NCI-H1436 treated with DMSO at 0.1 percent for 48 hours (cell line): ENCODE measurements at regions not wholly inside any gene's neighbourhood (a gene's known extent, or its start where the extent isn't known, plus 50 kb on each side); places are given as distances from the start of the nearest gene placed in this dataset.
"Not testable (repeated sequence)": the region's sequence is repeated elsewhere in the genome, so short reads cannot be mapped to it uniquely, and the experiment has no call there.

Experiments
- DNase-seq: peaks from one replicate; lab custom pipeline; 2025; lab: John Stamatoyannopoulos, UW

DNA sequence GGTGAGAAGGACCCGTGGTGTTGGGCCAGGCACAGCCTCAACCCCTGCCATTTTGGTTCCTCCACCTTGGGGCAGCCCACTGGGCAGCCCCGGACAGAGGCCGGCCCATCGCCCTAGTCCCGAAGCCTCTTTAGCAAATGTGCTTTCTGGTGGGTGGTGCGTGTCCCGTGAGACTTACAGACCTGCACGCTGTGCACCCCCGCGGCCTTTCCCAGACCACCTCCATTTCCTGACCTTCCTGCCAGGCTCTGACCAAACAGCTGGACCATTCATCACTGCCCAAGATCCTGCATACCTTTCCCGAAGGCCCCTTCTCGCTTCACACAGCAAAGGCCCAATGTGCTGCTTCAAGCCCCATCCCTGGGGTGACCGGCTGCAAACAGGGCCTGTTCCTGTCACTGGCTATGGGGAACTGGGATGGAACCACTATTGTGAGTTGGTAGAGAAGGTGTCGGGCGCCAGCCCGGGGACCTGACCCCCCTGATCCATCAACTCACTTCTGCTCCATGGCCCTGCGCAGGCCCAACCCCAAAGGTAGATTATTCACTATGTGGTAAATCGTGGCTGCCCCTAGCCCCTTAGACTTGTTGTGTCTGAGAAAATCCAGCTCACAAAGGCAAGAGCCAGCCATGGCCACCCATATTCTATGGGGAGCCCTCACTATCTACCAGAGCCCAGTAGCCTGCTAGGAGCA, 341.0 kb downstream of the EIPR1 start:
- DNase-seq, result no peak

DNA sequence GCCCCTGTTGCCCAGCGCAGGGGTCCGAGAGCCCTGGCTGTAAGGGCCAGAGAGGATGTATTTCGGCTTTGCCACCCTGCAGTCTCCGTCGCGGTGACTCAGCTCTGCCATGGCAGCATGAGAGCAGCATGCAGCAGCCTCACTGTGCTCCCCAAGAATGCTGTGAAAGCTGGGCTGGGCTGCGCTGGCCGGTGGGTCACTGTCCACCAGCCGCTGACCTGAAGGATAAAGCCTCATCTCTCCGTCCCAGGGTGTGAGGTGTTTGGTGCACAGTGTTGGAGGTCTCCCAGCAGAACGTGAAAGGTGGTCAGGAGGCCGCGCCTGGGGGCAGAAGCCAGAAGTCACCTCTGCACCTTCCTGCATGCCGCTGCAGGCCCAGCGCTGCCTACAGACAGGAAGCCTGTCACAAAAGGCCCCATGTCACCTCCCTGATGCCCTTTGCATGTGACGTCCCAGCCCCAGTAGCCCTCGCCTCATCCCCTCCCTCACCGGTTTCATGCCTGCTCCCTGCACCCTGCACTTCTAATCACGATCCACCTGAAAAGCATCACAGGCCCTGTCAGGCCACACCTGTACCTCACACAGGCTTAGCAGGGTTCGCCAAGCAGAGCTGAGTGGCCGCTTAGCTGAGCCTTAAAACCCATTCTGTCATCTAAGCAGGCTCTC, 342.1 kb downstream of the EIPR1 start:
- no peak for DNase-seq

DNA sequence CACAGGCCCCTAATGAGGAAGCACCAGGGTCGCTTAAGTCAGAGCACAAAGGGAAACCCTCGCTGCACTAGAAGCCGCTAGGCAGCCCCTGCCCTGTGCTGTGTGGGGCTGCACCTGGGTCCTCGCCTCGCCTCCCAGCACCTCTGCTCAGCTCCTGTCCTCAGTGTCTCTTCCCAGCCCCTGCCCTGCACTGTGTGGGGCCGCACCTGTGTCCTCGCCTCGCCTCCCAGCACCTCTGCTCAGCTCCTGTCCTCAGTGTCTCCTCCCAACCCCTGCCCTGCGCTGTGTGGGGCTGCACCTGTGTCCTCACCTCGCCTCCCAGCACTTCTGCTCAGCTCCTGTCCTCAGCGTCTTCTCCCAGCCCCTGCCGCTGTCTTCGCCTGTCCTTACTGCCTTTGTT, 342.8 kb downstream of the EIPR1 start:
- DNase-seq, result no peak

DNA sequence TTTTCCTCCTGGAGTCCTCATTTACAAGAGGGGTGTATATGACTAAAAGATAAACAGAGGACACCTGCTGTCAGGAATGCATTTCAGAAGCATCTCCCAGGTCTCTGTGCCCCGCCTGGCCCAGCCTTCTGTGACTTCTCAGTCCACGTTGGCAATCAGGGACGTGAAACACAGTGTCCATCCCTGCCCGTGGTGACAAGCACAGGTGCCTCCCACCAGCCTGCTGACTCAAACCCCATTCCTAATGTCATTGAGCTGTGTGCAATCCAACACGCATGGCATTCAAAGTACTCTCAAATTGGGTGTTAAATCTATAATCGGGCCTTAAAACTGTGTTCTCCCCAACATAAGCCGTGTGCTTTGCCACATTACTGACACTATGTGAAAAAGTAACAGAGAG, 343.2 kb downstream of the EIPR1 start:
- no peak for DNase-seq

DNA sequence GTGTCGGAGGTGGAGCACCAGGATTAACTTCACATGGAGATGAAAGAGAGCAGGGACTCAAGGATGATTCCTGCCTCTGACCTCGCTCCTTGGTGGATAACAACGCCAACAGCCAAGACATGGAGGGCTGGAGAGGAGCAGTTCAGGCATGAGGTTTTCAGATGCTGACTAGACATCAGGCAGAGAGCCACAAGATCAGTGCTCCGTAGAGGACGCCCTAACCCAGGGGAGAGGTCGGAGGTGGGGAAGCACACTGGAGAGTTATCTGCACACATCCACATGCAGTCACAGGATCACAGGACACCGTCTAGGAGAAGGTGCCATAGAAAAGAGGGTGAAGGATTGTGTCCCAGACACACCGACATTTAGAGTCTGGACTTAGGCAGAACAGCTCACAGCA, 344.3 kb downstream of the EIPR1 start:
- DNase-seq, result no peak

DNA sequence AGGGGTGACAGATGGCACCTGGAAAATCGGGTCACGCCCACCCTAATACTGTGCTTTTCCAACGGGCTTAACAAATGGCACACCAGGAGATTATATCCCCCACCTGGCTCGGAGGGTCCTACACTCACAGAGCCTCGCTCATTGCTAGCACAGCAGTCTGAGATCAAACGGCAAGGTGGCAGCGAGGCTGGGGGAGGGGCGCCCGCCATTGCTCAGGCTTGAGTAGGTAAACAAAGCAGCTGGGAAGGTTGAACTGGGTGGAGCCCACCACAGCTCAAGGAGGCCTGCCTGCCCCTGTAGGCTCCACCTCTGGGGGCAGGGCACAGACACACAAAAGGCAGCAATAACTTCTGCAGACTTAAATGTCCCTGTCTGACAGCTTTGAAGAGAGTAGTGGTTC, 346.8 kb downstream of the EIPR1 start:
- not testable (repeated sequence) for DNase-seq

DNA sequence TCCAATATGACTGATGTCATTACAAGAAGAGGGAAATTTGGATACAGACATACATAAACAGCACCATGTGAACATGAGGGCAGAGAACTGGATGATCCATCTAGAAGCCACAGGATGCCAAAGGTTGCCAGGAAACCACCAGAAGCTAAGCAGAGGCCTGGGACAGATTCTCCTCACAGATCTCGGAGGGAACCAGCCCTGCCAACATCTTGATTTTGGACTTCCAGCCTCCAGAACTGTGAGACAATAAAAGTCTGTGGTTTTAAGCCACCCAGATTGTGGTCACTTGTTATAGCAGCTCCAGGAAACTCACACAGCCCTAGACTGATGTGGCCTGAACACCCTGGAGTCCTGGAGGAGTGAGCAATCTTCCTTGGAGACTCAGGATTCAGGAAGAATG, 351.6 kb downstream of the EIPR1 start:
- no peak for DNase-seq

DNA sequence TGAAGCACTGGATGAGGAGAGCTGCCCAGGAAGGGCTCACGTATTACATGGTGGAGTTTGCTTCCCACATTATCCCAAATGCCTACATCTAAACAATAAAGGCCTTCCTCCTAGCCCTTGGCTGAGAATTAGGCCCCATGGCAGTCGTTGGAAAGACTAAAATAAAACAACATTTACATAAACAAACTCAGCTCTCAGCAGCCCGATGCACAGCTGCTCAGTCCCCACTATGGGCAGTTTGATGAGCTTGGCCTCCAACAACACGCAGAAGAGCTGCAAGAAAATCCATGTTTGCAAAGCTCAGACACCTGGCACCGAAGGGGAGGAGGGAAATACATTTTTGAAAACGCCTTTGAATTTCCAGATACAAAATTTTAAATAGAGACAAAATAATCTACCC, 352.4 kb downstream of the EIPR1 start:
- no peak for DNase-seq

DNA sequence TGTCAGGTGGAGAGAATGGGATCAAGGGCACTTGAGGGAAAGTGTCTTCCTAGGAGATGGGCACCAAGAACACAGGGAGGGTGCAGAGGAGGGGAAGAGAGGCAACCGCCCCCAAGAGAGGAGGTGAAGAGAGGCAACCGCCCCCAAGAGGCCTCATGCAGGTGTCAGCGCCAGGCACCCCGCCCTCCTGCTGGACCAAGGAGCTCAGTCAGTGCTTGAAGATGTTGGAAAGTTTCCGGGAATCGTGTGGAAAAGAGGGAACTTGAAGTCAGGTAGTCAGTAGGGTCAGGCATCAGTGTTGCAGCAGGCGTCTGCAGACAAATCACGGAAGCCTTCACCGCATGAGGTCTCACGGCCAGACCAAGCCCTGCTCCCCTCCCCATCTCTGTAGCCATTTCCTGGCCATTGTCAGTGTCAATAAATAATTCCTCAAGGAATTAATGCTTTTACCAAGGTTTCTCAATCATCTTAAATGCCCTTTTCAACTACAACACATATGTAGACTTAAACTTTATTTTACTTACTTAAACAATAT, 353.1 kb downstream of the EIPR1 start:
- DNase-seq, result no peak

DNA sequence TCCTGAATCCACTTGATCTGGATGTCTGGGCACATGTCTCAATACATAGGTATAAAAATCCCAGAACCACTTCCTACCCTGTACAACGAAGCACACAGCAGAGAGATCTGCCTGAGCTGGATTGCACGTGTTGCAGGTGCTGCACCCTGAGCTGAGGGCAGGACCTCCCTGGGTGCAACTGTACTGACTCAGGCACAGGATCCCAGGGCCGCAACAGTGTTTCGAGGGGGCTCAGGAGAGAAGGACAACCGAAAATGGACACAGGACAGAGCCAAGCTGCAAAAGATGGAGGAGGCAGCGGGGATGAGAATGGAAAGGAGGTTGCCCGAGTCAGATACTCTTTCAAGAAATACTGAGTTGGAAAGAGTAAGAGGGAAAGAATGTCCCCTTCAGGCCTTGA, 354.1 kb downstream of the EIPR1 start:
- DNase-seq, result no peak

DNA sequence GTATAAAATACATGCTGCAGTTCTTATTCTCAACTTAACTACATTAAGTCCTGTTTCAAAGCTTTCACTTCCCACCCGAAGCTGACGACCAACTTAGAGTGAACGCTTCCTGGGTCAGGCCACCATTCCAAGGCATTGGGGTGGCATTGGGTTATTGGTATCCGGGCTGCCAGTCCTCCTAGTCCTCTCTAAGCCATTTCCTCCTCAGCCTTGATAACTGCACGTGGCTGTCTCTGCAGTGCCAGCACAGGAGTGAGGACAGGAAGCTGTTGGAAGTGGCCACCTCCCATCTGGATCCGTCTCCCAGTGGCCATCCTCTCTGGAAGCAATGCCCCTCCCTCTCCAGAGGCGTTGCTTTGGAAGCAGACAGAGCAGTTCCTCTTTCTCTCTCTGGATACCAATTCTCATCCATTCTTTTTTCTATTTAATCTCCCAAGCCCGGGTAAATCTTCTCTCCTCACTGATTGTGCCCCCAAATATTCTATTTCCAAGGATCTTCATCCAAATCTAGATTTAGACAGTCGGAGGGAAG, 354.7 kb downstream of the EIPR1 start:
- no peak for DNase-seq

DNA sequence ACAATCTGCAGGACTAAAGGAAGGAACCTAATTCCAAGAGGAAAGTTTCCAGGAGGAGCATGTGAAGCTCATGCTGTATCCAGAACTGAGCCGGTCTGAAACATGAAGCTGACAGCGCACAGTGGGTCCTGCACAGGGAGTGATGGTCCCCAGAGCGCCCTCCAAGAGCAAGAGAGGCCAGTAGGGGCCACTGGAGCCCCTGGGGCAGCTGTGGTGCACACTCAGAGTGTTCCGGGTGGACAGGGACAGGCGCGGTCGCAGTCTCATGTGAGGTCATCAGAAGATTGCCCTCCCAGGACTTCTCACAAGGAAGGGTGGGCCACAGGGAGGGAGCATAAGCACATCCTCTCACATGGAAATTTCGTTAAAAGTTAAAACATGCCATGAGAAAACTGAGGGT, 355.9 kb downstream of the EIPR1 start:
- no peak for DNase-seq

DNA sequence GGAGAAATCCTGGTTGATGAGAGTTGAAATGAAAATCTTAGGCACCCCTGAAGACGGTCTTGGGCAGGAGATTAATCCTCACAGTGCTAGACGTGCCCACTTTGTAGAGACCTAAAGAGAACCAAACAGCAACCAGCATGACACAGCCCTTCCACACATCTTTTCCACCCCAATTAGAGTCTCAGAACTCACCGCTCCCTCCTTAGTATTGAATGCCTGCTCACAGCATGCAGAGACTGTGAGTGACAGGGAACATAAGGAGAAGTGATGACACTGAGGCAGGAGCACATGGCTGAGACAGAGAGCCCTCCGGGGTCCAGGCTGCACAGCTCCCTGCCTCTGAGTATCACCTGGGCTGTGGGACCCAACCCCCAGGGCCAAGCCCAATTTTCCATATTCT, 367.6 kb downstream of the EIPR1 start:
- no peak for DNase-seq

DNA sequence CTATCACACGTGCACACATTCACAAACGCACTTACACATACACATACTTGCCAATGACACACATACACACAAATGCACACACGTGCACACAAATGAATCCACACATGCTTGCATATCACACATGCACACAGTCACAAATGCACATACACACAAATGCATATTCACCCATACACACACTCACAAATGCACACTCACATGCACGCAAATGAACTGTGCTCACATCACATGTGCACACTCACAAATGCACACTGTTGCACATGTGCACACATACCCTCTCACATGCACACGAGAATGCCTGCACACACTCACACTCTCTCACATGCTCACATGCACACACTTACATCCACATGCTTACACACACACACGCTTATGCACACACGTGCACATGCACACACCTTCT, 368.1 kb downstream of the EIPR1 start:
- DNase-seq, result no peak

DNA sequence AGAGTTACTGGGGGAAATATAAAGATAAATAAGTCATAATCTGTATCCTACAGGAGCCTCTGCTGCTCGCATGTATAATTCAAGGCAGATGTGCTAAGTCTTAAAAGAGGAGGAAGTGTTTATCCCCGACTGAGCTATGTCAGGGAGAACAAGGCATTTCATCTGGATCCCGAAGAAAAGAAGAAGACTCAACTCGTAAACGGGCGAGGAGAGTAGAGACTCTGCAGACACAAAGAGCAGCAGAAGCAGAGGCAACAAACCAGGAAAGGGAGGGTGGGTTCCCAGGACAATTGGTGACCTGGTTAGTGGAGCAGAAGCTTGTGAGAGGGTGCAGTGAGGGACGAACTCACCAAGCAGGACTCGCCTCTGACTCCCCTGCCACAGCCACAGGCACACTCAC, 368.6 kb downstream of the EIPR1 start:
- DNase-seq, result no peak

DNA sequence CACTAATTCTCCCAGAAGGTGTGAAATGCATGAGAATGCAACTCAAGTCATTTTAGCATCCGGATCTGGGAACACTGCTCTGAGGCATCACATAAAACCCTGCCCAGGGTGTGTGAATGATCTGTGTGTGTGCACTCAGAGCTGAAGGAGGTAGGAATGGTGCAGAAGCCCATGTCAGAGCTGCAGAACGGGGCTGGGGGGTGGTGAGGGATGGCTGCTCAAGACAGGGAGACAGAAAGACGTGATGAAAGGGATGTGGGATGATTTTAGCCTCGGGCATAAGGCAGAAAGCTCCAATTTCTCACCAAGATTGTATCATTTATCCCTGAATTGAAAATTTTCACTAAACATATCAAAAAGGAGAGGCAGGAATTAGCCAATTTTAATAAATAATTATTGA, 369.1 kb downstream of the EIPR1 start:
- no peak for DNase-seq

DNA sequence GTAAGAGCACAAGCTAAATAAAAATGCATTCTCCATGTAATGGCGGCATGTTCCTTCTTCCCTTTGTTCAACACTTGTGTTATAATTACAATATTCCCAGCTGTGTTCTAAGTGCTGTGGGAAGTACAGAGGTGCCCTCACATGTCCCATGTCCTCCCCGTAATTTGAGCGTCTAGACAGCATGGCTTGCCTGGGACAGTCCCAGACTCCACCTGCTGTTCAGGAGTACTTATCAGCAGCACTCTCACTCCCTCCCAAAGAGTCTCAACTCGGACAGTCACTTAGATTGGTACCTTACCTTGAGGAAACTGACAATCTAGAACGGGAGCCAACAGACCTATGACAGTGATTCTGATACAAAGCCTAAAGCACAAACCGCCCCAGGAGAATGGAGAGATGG, 370.5 kb downstream of the EIPR1 start:
- DNase-seq, result no peak

DNA sequence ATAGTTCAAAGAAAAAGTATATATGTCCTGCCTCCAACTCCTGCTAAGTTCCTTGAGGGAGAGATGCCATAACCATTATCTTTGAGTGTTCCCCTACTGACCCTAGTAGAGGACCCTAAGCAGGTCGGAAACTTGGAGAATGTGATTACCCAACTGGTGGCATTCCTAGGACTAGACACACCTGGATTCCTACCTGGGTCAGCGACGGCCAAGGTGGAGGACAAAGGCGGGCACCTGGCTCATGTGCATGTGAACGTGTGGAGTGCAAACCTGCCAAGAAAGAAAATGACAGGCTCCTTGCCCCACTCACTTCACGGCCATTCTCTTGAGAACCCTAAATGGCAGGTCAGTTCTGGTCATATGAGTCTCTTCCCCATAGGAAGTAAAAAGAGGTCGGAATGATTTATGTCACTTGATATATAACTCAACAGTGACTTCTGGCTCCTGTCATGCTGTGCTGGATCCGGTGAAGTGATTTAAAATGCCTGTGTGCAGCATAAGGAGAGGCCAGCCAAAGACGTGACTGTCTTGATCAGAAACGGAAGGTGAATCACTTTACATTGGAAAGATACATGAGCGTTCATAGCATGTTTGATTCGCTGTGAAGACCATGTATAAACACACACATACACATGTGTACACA, 371.6 kb downstream of the EIPR1 start:
- DNase-seq, result no peak

DNA sequence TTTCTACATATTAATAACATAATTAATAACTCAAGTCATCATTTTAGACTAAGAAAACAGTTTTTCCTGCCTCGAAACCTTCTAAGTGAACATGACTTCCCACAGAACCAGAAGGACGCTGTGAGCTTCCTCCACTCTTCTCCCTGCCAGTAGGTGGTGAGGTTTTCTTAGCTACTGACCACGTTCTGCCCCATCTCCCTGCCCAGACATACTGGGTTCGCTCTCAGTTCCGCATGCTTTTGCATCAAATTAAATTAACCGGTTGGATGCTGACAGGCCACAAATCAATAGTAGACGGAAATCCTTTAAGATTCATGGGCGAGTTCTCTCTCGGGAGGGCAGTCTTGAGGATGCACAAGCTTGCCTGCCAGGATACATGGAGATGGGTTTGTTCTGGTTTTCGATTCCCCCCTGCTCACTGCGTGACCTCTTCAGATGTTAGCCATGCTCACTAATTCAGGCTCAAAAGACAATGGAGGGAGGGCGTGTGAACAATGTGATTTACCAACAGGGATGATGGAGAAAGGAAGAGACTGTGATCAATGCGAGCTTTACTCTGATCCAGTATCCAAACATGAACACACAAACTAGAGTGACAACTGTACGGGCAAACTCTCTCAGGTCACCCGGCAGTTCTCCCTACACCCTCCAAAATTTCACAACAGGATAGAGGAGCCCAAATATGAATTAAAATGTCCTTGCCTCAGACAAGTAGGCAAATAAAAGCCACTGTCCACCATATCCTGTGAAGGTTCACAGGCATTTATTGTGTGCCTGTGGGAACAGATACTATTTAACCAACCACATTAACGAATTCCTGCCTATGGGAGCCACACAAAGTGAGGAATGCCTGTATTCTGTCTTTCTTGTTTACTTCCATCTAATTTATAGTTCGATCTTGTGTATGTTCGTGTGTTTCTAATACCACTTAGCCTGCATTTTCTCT, 375.7 kb downstream of the EIPR1 start:
- no peak for DNase-seq

DNA sequence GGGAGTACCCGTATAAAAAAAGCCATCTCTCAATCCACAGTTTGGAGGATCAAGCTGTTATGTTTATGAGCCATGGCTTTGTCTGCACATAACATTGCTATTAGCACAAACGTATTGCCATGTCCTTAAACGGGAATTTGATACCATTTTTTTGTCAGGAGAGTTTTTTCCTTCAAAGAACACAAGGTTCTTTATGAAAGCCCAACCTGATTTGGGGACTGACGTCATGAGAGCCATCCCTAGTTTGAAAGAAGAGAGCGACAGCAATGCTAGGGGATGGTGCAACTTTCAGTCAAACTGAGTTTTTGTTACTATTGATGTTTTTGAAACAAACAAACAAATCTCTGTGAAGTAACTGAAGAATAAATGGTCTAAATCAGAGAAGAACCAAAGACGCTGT, 376.6 kb downstream of the EIPR1 start:
- no peak for DNase-seq

DNA sequence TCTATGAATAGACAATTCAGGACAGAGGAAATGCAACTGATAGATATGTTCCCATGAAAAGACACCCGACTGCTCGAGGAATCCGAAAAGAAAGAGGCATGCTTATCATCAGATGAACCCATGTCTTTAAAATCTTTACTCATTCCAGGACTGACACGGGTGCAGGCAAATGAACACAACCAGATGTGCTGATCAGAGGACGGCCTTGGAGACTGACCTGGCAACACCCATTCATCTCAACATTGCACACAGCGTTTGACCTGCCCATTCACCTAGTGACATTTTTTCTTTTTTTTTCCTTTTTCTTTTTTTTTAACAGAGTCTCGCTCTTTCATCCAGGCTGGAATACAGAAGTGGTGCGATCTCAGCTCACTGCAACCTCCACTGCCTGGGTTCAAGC, 377.5 kb downstream of the EIPR1 start:
- DNase-seq, result no peak

DNA sequence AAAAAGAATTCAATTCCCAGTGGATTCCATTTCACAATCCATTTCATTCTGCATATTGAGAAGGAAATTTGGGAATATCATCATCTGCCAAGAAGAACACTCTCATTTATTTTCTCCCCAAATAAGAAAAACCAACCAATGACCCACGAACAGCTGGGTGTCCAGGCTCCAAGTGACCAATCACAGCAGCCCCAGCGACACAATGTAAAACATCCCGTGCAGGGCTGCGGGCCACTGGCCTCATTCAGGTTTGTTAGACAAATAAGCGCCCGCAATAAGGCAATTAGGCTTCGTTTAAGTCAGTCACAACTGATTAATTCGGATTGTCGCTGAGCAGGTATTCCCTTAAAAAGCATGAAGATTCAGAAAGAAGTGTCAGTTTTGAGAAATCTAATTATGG, 378.6 kb downstream of the EIPR1 start:
- no peak for DNase-seq
